Caco-2 (cell line): ENCODE measurements at regions not wholly inside any gene's neighbourhood (a gene's known extent, or its start where the extent isn't known, plus 50 kb on each side); places are given as distances from the start of the nearest gene placed in this dataset.
A peak's percentile ranks its signal among the peaks of the same experiment; 100 is the strongest.

Source experiments
- BruUV-seq: library from RNA; stranded (reverse); fragments of 400-500 nt; replicated peaks from 2 replicates; lab custom pipeline; 2021; lab: Mats Ljungman, UMichigan
- CTCF ChIA-PET: fragments of 300-600 bp; sonication (Branson Sonifier 250); formaldehyde crosslinking; loops from one replicate; lab custom pipeline; 2022; ENCODE audit warnings: antibody characterized with exemption; lab: Charles Lee
- POLR2A ChIA-PET: fragments of 300-600 bp; sonication (Branson Sonifier 250); formaldehyde crosslinking; loops from one replicate; lab custom pipeline; 2022; ENCODE audit warnings: antibody characterized with exemption; lab: Charles Lee
- DNase-seq, 2 experiments: peaks; one replicate each; pipeline versions ENCODE4 v3.0.0 to v3.0.0-alpha.2; 2020 to 2022
- H3K27me3 ChIP-seq: replicated peaks from 2 replicates; pipeline ENCODE4 v1.6.0; 2011; ENCODE audit warnings: low read length; ENCODE audit not compliant: control insufficient read depth, insufficient read depth
- H3K36me3 ChIP-seq: 2 replicates; pipeline ENCODE4 v1.5.1; 2011; ENCODE audit warnings: low read length; ENCODE audit not compliant: control insufficient read depth, insufficient read depth
- H3K4me1 ChIP-seq: fragments of 250-450 bp; sonication (Bioruptor Pico); 2 replicates; pipeline ENCODE4 v1.5.1; 2020; ENCODE audit warnings: mild to moderate bottlenecking
- H3K4me3 ChIP-seq: 2 replicates; pipeline ENCODE4 v1.5.1; 2011; ENCODE audit warnings: low read depth, mild to moderate bottlenecking, control low read depth, low read length
- H3K9me3 ChIP-seq: fragments of 250-450 bp; sonication (Bioruptor Pico); 2 replicates; pipeline ENCODE4 v1.5.1; 2020; ENCODE audit warnings: mild to moderate bottlenecking, moderate library complexity
- H3K27ac Mint-ChIP-seq: one replicate; pipeline ENCODE4 v1.8.0; 2022; ENCODE audit warnings: mixed read lengths; ENCODE audit not compliant: unreplicated experiment
- H3K27me3 Mint-ChIP-seq: one replicate; pipeline ENCODE4 v1.8.0; 2022; ENCODE audit warnings: mixed read lengths; ENCODE audit not compliant: insufficient read depth, unreplicated experiment
- H3K36me3 Mint-ChIP-seq: one replicate; pipeline ENCODE4 v1.8.0; 2022; ENCODE audit warnings: mild to moderate bottlenecking, mixed read lengths; ENCODE audit not compliant: insufficient read depth, unreplicated experiment
- H3K4me1 Mint-ChIP-seq: one replicate; pipeline ENCODE4 v1.8.0; 2022; ENCODE audit warnings: low read depth, mixed read lengths; ENCODE audit not compliant: unreplicated experiment
- H3K4me3 Mint-ChIP-seq: one replicate; pipeline ENCODE4 v1.8.0; 2022; ENCODE audit warnings: mild to moderate bottlenecking, moderate library complexity, mixed read lengths; ENCODE audit not compliant: unreplicated experiment
- H3K9me3 Mint-ChIP-seq: one replicate; pipeline ENCODE4 v1.8.0; 2022; ENCODE audit warnings: mixed read lengths; ENCODE audit not compliant: unreplicated experiment
- CTCF ChIP-seq, 2 experiments: fragments of 200-600 bp in 1 of 2; IDR thresholded peaks; 1 replicate in 1 of 2; 2 replicates in 1 of 2; pipeline versions ENCODE4 v1.5.1 to v1.8.0; 2011 to 2022; ENCODE audit warnings: antibody characterized with exemption in 1 of 2, control low read depth in 1 of 2, inconsistent platforms in 1 of 2, low read depth in 1 of 2, low read length in 1 of 2, mild to moderate bottlenecking in 1 of 2, moderate library complexity in 1 of 2; ENCODE audit not compliant: insufficient read depth in 1 of 2, severe bottlenecking in 1 of 2, unreplicated experiment in 1 of 2
- intact Hi-C: fragments of 100-400 bp; cut with micrococcal nuclease; formaldehyde crosslinking; loops from one replicate; pipeline ENCODE4 v1.10.0; 2022; ENCODE audit not compliant: unreplicated experiment

GRCh38 chr14:95417492-95417891 lies 97.8 kb upstream of the CLMN start:
- CTCF ChIA-PET = interaction anchor here (1.4 kb wide), 1 partner anchor 10 kb away, joined by 4 read pairs; no protein-coding TSS in a partner anchor
- no peaks in the 10 kb centered on the region for H3K4me1 ChIP-seq
- H3K36me3 Mint-ChIP-seq = peaks cover 12% of the 10 kb centered on the region

GRCh38 chr14:95415993-95416392 lies 96.3 kb upstream of the CLMN start:
- Histone ChIP-seq H3K4me3 (no peak overlapping the region), H3K36me3 (no peaks in the 10 kb centered on the region), H3K27me3 (no peaks in the 10 kb centered on the region), H3K9me3 (no peaks in the 10 kb centered on the region), H3K4me1 (no peaks in the 10 kb centered on the region)
- Mint-ChIP-seq H3K4me1 (no peaks in the 10 kb centered on the region), H3K4me3 (no peak overlapping the region), H3K9me3 (peaks cover 12% of the 10 kb centered on the region), H3K27ac (no peak overlapping the region), H3K27me3 (no peaks in the 10 kb centered on the region), H3K36me3 (peaks cover 12% of the 10 kb centered on the region)
- CTCF ChIA-PET = no interaction called here
- no peak for TF ChIP-seq CTCF (IDR thresholded peaks at IDR 0.05; ENCODE audit: insufficient read depth in 1 of 2, low read depth in 1 of 2, low read length in 1 of 2, severe bottlenecking in 1 of 2, unreplicated experiment in 1 of 2)
- no TSS peak for BruUV-seq
- intact Hi-C loops = no loop called here
- POLR2A ChIA-PET = no interaction called here
- no peak for DNase-seq

More at GRCh38 chr14:95417492-95417891, 97.8 kb upstream of the CLMN start:
- no peak overlapping the region for H3K27ac Mint-ChIP-seq
- no peaks in the 10 kb centered on the region for H3K4me1 Mint-ChIP-seq
- peak in 1 of 2 experiments; percentile 15 for TF ChIP-seq CTCF (IDR thresholded peaks at IDR 0.05; ENCODE audit: insufficient read depth in 1 of 2, low read depth in 1 of 2, low read length in 1 of 2, severe bottlenecking in 1 of 2, unreplicated experiment in 1 of 2)
- Histone ChIP-seq H3K36me3 (no peaks in the 10 kb centered on the region), H3K27me3 (no peaks in the 10 kb centered on the region), H3K4me3 (no peak overlapping the region), H3K9me3 (no peaks in the 10 kb centered on the region)
- intact Hi-C loops = no loop called here
- H3K4me3 Mint-ChIP-seq = no peak overlapping the region
- POLR2A ChIA-PET = no interaction called here
- H3K9me3 Mint-ChIP-seq = peaks cover 12% of the 10 kb centered on the region
- DNase-seq = no peak
- BruUV-seq = no TSS peak
- H3K27me3 Mint-ChIP-seq = no peaks in the 10 kb centered on the region

GRCh38 chr14:95413289-95414215 lies 93.8 kb upstream of the CLMN start:
- Histone ChIP-seq H3K9me3 (no peaks in the 10 kb centered on the region), H3K27me3 (no peaks in the 10 kb centered on the region), H3K36me3 (no peaks in the 10 kb centered on the region), H3K4me3 (no peak overlapping the region), H3K4me1 (no peaks in the 10 kb centered on the region)
- no TSS peak for BruUV-seq
- intact Hi-C loops = no loop called here
- TF ChIP-seq CTCF (IDR thresholded peaks at IDR 0.05; ENCODE audit: insufficient read depth in 1 of 2, low read depth in 1 of 2, low read length in 1 of 2, severe bottlenecking in 1 of 2, unreplicated experiment in 1 of 2) = no peak
- H3K27me3 Mint-ChIP-seq = no peaks in the 10 kb centered on the region
- no peaks in the 10 kb centered on the region for H3K4me1 Mint-ChIP-seq
- ChIA-PET POLR2A (no interaction called here), CTCF (no interaction called here)
- no peak overlapping the region for H3K4me3 Mint-ChIP-seq
- DNase-seq = no peak
- H3K9me3 Mint-ChIP-seq = no peaks in the 10 kb centered on the region
- H3K36me3 Mint-ChIP-seq = peaks cover 1% of the 10 kb centered on the region
- no peak overlapping the region for H3K27ac Mint-ChIP-seq
